ENCODE measurements at regions not wholly inside any gene's neighbourhood (a gene's known extent, or its start where the extent isn't known, plus 50 kb on each side); places are given as distances from the start of the nearest gene placed in this dataset.
"Not testable (repeated sequence)": the region's sequence is repeated elsewhere in the genome, so short reads cannot be mapped to it uniquely, and the experiment has no call there.

- TF ChIP-seq SNAI2 (CRISPR knock-in tag; IDR thresholded peaks at IDR 0.05) (no peak), TCF4 (CRISPR knock-in tag; IDR thresholded peaks at IDR 0.05; ENCODE audit: borderline replicate concordance) (no peak), TSHZ2 (CRISPR knock-in tag; IDR thresholded peaks at IDR 0.05) (no peak), CREB5 (CRISPR knock-in tag; IDR thresholded peaks at IDR 0.05; ENCODE audit: low read depth) (no peak), CSRNP3 (CRISPR knock-in tag; IDR thresholded peaks at IDR 0.05) (no peak), ZC3H10 (CRISPR knock-in tag; IDR thresholded peaks at IDR 0.05) (no peak), ISL1 (CRISPR knock-in tag; IDR thresholded peaks at IDR 0.05) (no peak), GLIS3 (CRISPR knock-in tag; IDR thresholded peaks at IDR 0.05) (no peak), BACH2 (CRISPR knock-in tag; IDR thresholded peaks at IDR 0.05; ENCODE audit: borderline replicate concordance) (no peak)
- ATAC-seq, result no peak
Observed at GRCh38 chr1:232318143-232318542, 311.8 kb downstream of the SIPA1L2 start.

- no peak for TF ChIP-seq CSDC2 (CRISPR knock-in tag; IDR thresholded peaks at IDR 0.05)
- no peak for TF ChIP-seq TOX (CRISPR knock-in tag; IDR thresholded peaks at IDR 0.05; ENCODE audit: borderline replicate concordance)
- TF ChIP-seq TSHZ2 (CRISPR knock-in tag; IDR thresholded peaks at IDR 0.05), result no peak
- no peak for TF ChIP-seq CSRNP3 (CRISPR knock-in tag; IDR thresholded peaks at IDR 0.05)
- TF ChIP-seq ZNF8 (CRISPR knock-in tag; IDR thresholded peaks at IDR 0.05), result no peak
- TF ChIP-seq POU6F1 (CRISPR knock-in tag; IDR thresholded peaks at IDR 0.05; ENCODE audit: borderline replicate concordance, low read depth), result no peak
- TF ChIP-seq ZC3H10 (CRISPR knock-in tag; IDR thresholded peaks at IDR 0.05), result no peak
- TF ChIP-seq TCF4 (CRISPR knock-in tag; IDR thresholded peaks at IDR 0.05; ENCODE audit: borderline replicate concordance), result no peak
- ATAC-seq, result no peak
Observed at GRCh38 chr1:232317350-232317749, 312.6 kb downstream of the SIPA1L2 start.

- no peak for ATAC-seq
- TF ChIP-seq SNAI2 (CRISPR knock-in tag; IDR thresholded peaks at IDR 0.05), result no peak
- no peak for TF ChIP-seq ISL1 (CRISPR knock-in tag; IDR thresholded peaks at IDR 0.05)
- TF ChIP-seq POU6F1 (CRISPR knock-in tag; IDR thresholded peaks at IDR 0.05; ENCODE audit: borderline replicate concordance, low read depth), result no peak
- TF ChIP-seq TCF4 (CRISPR knock-in tag; IDR thresholded peaks at IDR 0.05; ENCODE audit: borderline replicate concordance), result no peak
- TF ChIP-seq PATZ1 (CRISPR knock-in tag; IDR thresholded peaks at IDR 0.05; ENCODE audit: borderline replicate concordance), result no peak
- no peak for TF ChIP-seq ZFP3 (CRISPR knock-in tag; IDR thresholded peaks at IDR 0.05)
- TF ChIP-seq ARNTL (CRISPR knock-in tag; IDR thresholded peaks at IDR 0.05; ENCODE audit: borderline replicate concordance, low read depth), result no peak
Observed at GRCh38 chr1:232316864-232317263, 313.1 kb downstream of the SIPA1L2 start.

- not testable (repeated sequence) for ATAC-seq
Observed at GRCh38 chr1:232313876-232314275, 316.1 kb downstream of the SIPA1L2 start.
